ENCODE measurements at regions not wholly inside any gene's neighbourhood (a gene's known extent, or its start where the extent isn't known, plus 50 kb on each side); places are given as distances from the start of the nearest gene placed in this dataset.

GRCh38 chrX:76921176-76921575 is 493.7 kb downstream of the MAGEE1 start:
- TF ChIP-seq CTCF (IDR thresholded peaks at IDR 0.05; ENCODE audit: low read depth, low read length) (no peak), EZH2phosphoT487 (IDR thresholded peaks at IDR 0.05; ENCODE audit: low read depth) (no peak)

Data from OCI-LY3 (cell line).